Kidney epithelial cell (primary cell): ENCODE measurements at regions not wholly inside any gene's neighbourhood (a gene's known extent, or its start where the extent isn't known, plus 50 kb on each side); places are given as distances from the start of the nearest gene placed in this dataset.
A peak's percentile ranks its signal among the peaks of the same experiment; 100 is the strongest.

Source experiments
- DNase-seq: peaks from one replicate; pipeline ENCODE4 v3.0.0-alpha.2; 2010; ENCODE audit warnings: low read depth
- H3K27me3 ChIP-seq: 2 replicates; pipeline ENCODE4 v1.6.0; 2011; ENCODE audit warnings: low read length; ENCODE audit not compliant: control insufficient read depth, insufficient read depth
- H3K36me3 ChIP-seq: 2 replicates; pipeline ENCODE4 v1.5.1; 2011; ENCODE audit warnings: low read length; ENCODE audit not compliant: control insufficient read depth, insufficient read depth
- H3K4me3 ChIP-seq: 2 replicates; pipeline ENCODE4 v1.5.1; 2011; ENCODE audit warnings: low read depth, mild to moderate bottlenecking, control low read depth, low read length
- TF ChIP-seq, protein P1 (sequence below): IDR thresholded peaks from 2 replicates; pipeline ENCODE4 v1.5.1; 2011; ENCODE audit warnings: mild to moderate bottlenecking, moderate library complexity, low read length, control low read depth, inconsistent platforms; ENCODE audit not compliant: insufficient read depth, poor library complexity, severe bottlenecking

- DNase-seq, result no peak
- no peak overlapping the region for H3K4me3 ChIP-seq
- H3K36me3 ChIP-seq, result no peaks in the 10 kb centered on the region
- no peaks in the 10 kb centered on the region for H3K27me3 ChIP-seq
- TF ChIP-seq, protein P1, sequence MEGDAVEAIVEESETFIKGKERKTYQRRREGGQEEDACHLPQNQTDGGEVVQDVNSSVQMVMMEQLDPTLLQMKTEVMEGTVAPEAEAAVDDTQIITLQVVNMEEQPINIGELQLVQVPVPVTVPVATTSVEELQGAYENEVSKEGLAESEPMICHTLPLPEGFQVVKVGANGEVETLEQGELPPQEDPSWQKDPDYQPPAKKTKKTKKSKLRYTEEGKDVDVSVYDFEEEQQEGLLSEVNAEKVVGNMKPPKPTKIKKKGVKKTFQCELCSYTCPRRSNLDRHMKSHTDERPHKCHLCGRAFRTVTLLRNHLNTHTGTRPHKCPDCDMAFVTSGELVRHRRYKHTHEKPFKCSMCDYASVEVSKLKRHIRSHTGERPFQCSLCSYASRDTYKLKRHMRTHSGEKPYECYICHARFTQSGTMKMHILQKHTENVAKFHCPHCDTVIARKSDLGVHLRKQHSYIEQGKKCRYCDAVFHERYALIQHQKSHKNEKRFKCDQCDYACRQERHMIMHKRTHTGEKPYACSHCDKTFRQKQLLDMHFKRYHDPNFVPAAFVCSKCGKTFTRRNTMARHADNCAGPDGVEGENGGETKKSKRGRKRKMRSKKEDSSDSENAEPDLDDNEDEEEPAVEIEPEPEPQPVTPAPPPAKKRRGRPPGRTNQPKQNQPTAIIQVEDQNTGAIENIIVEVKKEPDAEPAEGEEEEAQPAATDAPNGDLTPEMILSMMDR, result no peak
These were observed 1110.3 kb upstream of the MAP3K7 start for GRCh38 chr6:91697010-91697695.

DNA sequence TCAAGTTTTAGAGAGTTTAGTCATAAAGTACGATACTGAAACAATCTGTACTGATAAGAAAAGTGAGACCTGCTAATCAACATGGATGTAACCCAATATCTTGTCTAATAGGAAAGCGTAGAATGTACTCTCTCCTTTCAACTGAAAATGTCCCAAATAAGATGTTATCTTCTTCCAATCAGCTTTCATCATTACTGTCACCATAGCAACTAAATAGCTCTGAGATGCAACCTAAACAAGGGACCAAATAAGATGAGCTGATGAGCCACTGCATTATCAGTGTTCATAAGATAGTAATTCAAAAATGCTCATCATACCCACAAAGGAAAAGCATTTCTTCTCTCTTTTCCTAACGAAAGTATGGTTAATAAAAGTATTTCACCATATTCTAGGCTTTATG lies 1108.3 kb upstream of the MAP3K7 start:
- H3K4me3 ChIP-seq, result no peak overlapping the region
- no peaks in the 10 kb centered on the region for H3K27me3 ChIP-seq
- TF ChIP-seq, protein P1, result no peak
- no peaks in the 10 kb centered on the region for H3K36me3 ChIP-seq
- DNase-seq, result no peak

GRCh38 chr6:91694016-91694654 lies 1107.3 kb upstream of the MAP3K7 start:
- Histone ChIP-seq H3K4me3 (no peak overlapping the region), H3K36me3 (no peaks in the 10 kb centered on the region), H3K27me3 (no peaks in the 10 kb centered on the region)
- DNase-seq, result no peak
- TF ChIP-seq, protein P1, result no peak

DNA sequence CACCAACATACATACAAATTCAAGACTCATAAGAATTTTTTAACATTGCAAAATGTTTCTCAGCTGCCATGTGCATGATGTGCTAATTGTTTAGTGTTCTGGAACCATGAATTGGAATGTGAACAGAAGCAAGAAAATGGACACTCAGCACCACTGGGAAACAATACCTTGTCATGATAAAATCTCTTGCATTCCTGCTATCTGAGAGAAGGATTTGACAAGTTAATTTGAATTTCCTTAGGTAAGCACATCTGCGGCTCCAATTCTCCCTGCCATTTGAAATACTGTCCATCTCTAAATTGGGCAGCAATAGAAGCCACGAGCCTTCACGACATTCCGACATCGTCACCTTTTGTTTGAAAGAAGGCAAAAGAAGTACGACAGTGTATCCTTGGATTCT lies 1104.6 kb upstream of the MAP3K7 start:
- Histone ChIP-seq H3K36me3 (no peaks in the 10 kb centered on the region), H3K4me3 (no peak overlapping the region), H3K27me3 (no peaks in the 10 kb centered on the region)
- TF ChIP-seq, protein P1, result no peak
- DNase-seq, result peak; percentile 51

GRCh38 chr6:91683240-91683639 lies 1096.4 kb upstream of the MAP3K7 start:
- H3K27me3 ChIP-seq, result no peaks in the 10 kb centered on the region
- TF ChIP-seq, protein P1, result no peak
- no peaks in the 10 kb centered on the region for H3K36me3 ChIP-seq
- no peak overlapping the region for H3K4me3 ChIP-seq
- no peak for DNase-seq
